Heart right ventricle (tissue), 16 donors: ENCODE measurements at regions not wholly inside any gene's neighbourhood (a gene's known extent, or its start where the extent isn't known, plus 50 kb on each side); places are given as distances from the start of the nearest gene placed in this dataset.

Source experiments
- ATAC-seq, 8 donors: fragments of 200-7000 bp; cut with Tn5 transposase; one replicate each; pipeline ENCODE4 v1.9.1; 2020; ENCODE audit warnings: mild to moderate bottlenecking in 8 of 8, moderate library complexity in 8 of 8, moderate number of reproducible peaks in 1 of 8
- DNase-seq, 2 donors: peaks; one replicate each; pipeline ENCODE4 v3.0.0-alpha.2; 2020
- H3K27ac ChIP-seq, 10 donors: fragments of 200-600 bp; sonication (generic) in 2 of 10; one replicate each; pipeline versions ENCODE4 v1.5.0 to v1.8.0; 2020 to 2022; ENCODE audit warnings: mild to moderate bottlenecking in 3 of 10
- H3K27me3 ChIP-seq, 7 donors: fragments of 200-600 bp; one replicate each; pipeline ENCODE4 v1.8.0; 2021 to 2022; ENCODE audit warnings: mild to moderate bottlenecking in 2 of 7
- H3K36me3 ChIP-seq, 9 donors: fragments of 200-600 bp; sonication (generic) in 1 of 9; one replicate each; pipeline versions ENCODE4 v1.5.0 to v1.8.0; 2020 to 2022; ENCODE audit warnings: mild to moderate bottlenecking in 2 of 9
- H3K4me1 ChIP-seq, 9 donors: fragments of 200-600 bp; sonication (generic) in 1 of 9; one replicate each; pipeline versions ENCODE4 v1.5.0 to v1.8.0; 2020 to 2022; ENCODE audit warnings: mild to moderate bottlenecking in 4 of 9
- H3K4me3 ChIP-seq, 10 donors: fragments of 200-600 bp; sonication (generic) in 2 of 10; one replicate each; pipeline versions ENCODE4 v1.5.0 to v1.8.0; 2020 to 2022; ENCODE audit warnings: mild to moderate bottlenecking in 7 of 10, moderate library complexity in 2 of 10
- H3K9me3 ChIP-seq, 11 donors: fragments of 200-600 bp in 10 of 11; sonication (generic) in 2 of 11; one replicate each; pipeline versions ENCODE4 v1.5.0 to v1.8.0; 2013 to 2022; ENCODE audit warnings: mild to moderate bottlenecking in 2 of 11, control low read depth in 1 of 11, moderate library complexity in 1 of 11
- WGBS, 2 donors: extraction: QIAGEN DNeasy Blood & Tissue Kit; methylation state at CpG; one replicate each; pipeline ENCODE4 v1.1.7; 2013; ENCODE audit warnings: inconsistent platforms in 1 of 2; 5-methylcytosine and 5-hydroxymethylcytosine counted together
- intact Hi-C, 10 donors: fragments of 100-400 bp; cut with DNase I; formaldehyde crosslinking; loops; one replicate each; pipeline versions ENCODE4 v1.11.1 to v1.14.2; 2022
- TF ChIP-seq, protein P1 (sequence below), 9 donors: fragments of 200-600 bp; sonication (generic) in 2 of 9; IDR thresholded peaks; one replicate each; pipeline versions ENCODE4 v1.5.0 to v1.8.0; 2021 to 2022; ENCODE audit warnings: antibody characterized with exemption in 9 of 9, mild to moderate bottlenecking in 5 of 9, moderate library complexity in 1 of 9
- donor health status: Arrhythmogenic right ventricular cardiomyopathy.
- donor health status: ischemic (EF 13 %, LVEDD 7.1; RV severe dilation, severe dysfunction).
- donor health status: healthy with polysubstance abuse.
- donor health status: DM: no; HTN: yes; CAD: no.
- donor health status: DM: no; HTN: no; CAD: no.
- donor health status: ischemic (EF 25% LVEDD 6.9; RV normal size, moderate dysfunction).
- donor health status: ischemic (EF 25% LVEDD 5.7; RV mildly dilated, moderate dysfunction).
- donor health status: healthy.
- donor health status: DM: yes; HTN: yes; CAD: no.
- donor health status: Ischemic cardiomyopathy.
- donor health status: ischemic (EF 35%, LVEDD 5.7; RV mildly dilated, moderate dysfunction).
- donor health status: nonischemic (EF 11% LVEDD 7.7; RV severe dilation, severe dysfunction).
- donor health status: DM: yes; HTN: yes; CAD: no.
- donor health status: PGD.
- donor health status: ischemic (EF 29% LVEDD 5.4; RV normal size, mild dysfunction).
- donor health status: nonischemic (EF 23%, LVEDD 6.1; RV moderate dilation, normal function).

DNA sequence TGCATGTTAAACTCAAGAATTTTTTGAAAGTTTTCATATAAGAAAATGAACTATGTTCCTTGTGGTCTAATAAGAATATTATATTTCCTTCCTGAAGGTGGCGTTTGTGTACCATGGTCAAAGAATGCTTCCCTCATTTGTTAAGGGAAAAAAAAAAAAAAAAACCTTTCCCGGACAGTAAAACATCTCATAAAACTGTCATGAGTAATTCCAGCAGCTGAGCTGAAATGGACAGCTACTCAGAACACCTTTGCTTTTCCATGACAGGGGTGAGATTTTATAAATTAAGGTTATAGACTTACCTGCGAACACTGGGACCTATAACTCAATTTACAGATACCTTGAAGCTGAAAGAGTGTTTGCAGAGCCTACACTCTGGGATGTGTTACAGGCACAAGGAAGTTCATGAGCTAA is 113.2 kb upstream of the RANBP3L start:
- intact Hi-C loops: loop anchor here (1.0 to 10.0 kb wide), 9 partner anchors 90 to 450 kb away; partner anchors contain the start of gene SLC1A3 (in 5 of the 10)
- Histone ChIP-seq H3K4me3 (no peak overlapping the region), H3K4me1 (peaks cover 0 to 7% (median 4%) of the 10 kb centered on the region in 9 donors), H3K36me3 (no peaks in the 10 kb centered on the region), H3K9me3 (peaks cover 0 to 5% (median 0%) of the 10 kb centered on the region in 11 donors), H3K27me3 (no peaks in the 10 kb centered on the region), H3K27ac (no peak overlapping the region)
- ATAC-seq: peak in 6 of 8 donors; percentile 43 to 61 (median 52)
- TF ChIP-seq, protein P1, sequence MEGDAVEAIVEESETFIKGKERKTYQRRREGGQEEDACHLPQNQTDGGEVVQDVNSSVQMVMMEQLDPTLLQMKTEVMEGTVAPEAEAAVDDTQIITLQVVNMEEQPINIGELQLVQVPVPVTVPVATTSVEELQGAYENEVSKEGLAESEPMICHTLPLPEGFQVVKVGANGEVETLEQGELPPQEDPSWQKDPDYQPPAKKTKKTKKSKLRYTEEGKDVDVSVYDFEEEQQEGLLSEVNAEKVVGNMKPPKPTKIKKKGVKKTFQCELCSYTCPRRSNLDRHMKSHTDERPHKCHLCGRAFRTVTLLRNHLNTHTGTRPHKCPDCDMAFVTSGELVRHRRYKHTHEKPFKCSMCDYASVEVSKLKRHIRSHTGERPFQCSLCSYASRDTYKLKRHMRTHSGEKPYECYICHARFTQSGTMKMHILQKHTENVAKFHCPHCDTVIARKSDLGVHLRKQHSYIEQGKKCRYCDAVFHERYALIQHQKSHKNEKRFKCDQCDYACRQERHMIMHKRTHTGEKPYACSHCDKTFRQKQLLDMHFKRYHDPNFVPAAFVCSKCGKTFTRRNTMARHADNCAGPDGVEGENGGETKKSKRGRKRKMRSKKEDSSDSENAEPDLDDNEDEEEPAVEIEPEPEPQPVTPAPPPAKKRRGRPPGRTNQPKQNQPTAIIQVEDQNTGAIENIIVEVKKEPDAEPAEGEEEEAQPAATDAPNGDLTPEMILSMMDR (IDR thresholded peaks at IDR 0.05): peak; percentile 28 to 66 (median 50)
- DNase-seq: no peak
- 31% methylated on average over 3 of the region's 3 CpGs for WGBS, 2 donors

DNA sequence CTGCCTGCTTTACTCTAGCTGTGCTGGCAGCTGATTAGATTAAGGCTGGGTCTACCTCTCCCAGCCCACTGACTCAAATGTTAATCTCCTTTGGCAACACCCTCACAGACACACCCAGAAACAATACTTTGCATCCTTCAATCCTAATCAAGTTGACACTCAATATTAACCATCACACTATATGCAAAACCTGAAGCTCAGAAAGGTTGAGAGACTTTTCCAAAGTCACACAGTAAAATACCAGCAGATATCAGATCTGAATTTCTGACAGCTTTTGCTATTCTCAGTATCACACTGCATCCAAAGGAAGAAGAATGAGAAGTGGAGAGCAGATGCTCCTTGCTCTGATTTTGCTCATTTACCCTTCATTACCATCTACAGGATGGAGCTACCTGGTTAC is 114.9 kb upstream of the RANBP3L start:
- TF ChIP-seq, protein P1 (IDR thresholded peaks at IDR 0.05): no peak
- H3K27me3 ChIP-seq: no peaks in the 10 kb centered on the region
- no peak overlapping the region for H3K4me3 ChIP-seq
- no peak overlapping the region for H3K27ac ChIP-seq
- no peak for ATAC-seq
- DNase-seq: no peak
- intact Hi-C loops: loop anchor here in 9 of 10 donors (1.0 to 10.0 kb wide), 10 partner anchors 88 to 448 kb away; partner anchors contain the start of gene SLC1A3 (in 5 of the 9)
- no peaks in the 10 kb centered on the region for H3K36me3 ChIP-seq
- peaks cover 0 to 7% (median 4%) of the 10 kb centered on the region in 9 donors for H3K4me1 ChIP-seq
- H3K9me3 ChIP-seq: no peaks in the 10 kb centered on the region

DNA sequence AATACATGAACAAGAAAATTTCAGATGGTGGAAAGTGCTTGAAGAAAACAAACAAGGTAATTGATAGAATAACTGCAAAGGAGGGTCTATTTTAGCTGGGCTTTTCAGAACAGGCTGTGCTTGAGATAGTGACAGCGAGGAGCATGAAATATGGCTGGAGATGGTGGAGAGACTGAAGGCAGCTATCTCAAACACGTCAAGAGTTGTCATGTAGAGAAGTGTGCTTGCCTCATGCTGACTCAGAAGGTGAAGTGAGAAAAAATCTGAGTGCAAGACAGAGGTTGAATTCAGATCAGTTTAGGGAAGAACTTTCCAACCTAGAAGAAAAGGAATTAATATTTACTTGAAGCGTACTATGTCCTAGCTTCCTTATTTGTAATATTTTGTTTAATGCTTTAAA is 115.5 kb upstream of the RANBP3L start:
- ATAC-seq (peak in 5 of 8 donors; percentile 22 to 72 (median 53)), DNase-seq (no peak)
- no peak overlapping the region for H3K4me3 ChIP-seq
- TF ChIP-seq, protein P1 (IDR thresholded peaks at IDR 0.05): no peak
- intact Hi-C loops: loop anchor here in 9 of 10 donors (2.0 to 10.0 kb wide), 9 partner anchors 88 to 448 kb away; partner anchors contain the start of gene SLC1A3 (in 5 of the 9)
- H3K27me3 ChIP-seq: no peaks in the 10 kb centered on the region
- H3K27ac ChIP-seq: no peak overlapping the region
- H3K4me1 ChIP-seq: peaks cover 0 to 7% (median 4%) of the 10 kb centered on the region in 9 donors
- H3K36me3 ChIP-seq: no peaks in the 10 kb centered on the region
- 45 to 47% methylated on average over 3 of the region's 3 CpGs for WGBS, 2 donors
- no peaks in the 10 kb centered on the region for H3K9me3 ChIP-seq

DNA sequence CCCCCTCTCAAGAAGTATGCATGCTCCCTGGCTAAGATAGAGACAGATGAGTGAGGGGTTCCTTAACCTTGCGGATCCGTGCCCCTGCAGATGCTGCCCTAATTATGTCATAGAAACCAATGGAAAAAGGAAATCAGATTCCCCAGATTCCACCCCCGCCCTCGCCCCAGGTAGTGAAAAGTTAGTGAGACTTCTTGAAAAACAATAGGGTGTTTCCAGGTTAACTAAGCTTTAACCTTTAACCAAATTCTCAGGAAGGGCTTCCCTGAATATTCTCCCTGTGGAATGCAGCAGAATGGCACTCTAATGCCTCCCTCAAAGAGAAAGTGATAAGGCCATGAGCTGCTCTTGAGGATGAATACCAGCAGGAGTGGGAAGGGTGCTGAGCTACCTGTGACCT is 116.0 kb upstream of the RANBP3L start:
- Histone ChIP-seq H3K4me1 (peaks cover 0 to 7% (median 4%) of the 10 kb centered on the region in 9 donors), H3K27ac (no peak overlapping the region), H3K36me3 (no peaks in the 10 kb centered on the region), H3K27me3 (no peaks in the 10 kb centered on the region), H3K9me3 (no peaks in the 10 kb centered on the region), H3K4me3 (no peak overlapping the region)
- ATAC-seq: no peak
- 66 to 67% methylated on average over 4 of the region's 4 CpGs for WGBS, 2 donors
- intact Hi-C loops: loop anchor here in 9 of 10 donors (2.0 to 10.0 kb wide), 9 partner anchors 87 to 447 kb away; partner anchors contain the start of gene SLC1A3 (in 5 of the 9)
- no peak for DNase-seq
- TF ChIP-seq, protein P1 (IDR thresholded peaks at IDR 0.05): no peak
